NCI-H2196 (cell line): ENCODE measurements at regions not wholly inside any gene's neighbourhood (a gene's known extent, or its start where the extent isn't known, plus 50 kb on each side); places are given as distances from the start of the nearest gene placed in this dataset.
"Not testable (repeated sequence)": the region's sequence is repeated elsewhere in the genome, so short reads cannot be mapped to it uniquely, and the experiment has no call there.

Experiments
- DNase-seq: peaks from one replicate; lab custom pipeline; 2025; ENCODE audit not compliant: unreplicated experiment; lab: John Stamatoyannopoulos, UW

DNA sequence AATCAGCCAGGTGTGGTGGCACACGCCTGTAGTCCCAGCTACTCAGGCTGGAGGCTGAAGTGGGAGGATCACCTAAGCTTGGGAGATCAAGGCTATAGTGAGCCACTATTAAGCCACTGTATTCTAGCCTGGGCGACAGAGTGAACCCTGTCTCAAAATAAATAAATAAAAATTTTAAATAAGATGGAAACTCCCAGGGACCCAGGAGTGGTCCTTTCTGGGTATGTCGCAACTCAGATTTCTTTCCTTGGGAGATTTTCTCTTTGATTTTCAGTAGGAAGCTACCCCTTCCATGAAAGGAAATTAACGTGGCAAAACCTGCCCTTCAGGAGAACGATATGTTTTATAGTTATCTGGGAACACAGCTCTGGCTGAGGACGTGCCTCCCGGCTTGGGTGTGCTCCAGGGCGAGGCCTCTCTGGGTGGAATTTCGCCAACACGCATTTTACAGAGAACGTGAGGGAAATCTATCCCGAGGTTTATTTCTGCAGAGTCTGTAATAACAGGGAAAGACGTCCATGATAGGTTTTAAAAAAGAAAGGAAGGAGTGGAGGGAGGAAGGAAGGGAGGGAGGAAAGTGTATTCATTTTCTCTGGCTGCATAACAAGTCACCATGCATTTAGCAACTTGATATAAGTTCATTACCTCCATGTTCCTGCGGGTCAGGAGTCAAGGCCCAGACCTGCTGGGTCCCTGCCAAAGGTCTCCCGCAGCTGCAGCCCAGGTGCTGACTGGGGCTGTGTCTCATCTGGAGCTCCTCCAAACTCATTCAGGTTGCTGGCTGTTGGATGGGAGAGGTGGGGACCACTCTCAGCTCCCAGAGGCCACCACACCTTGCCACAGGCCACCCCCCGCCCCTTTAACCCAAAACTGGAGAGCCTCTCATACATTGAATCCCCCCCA is 80.6 kb upstream of the GSC start:
- peak; percentile 21 for DNase-seq

DNA sequence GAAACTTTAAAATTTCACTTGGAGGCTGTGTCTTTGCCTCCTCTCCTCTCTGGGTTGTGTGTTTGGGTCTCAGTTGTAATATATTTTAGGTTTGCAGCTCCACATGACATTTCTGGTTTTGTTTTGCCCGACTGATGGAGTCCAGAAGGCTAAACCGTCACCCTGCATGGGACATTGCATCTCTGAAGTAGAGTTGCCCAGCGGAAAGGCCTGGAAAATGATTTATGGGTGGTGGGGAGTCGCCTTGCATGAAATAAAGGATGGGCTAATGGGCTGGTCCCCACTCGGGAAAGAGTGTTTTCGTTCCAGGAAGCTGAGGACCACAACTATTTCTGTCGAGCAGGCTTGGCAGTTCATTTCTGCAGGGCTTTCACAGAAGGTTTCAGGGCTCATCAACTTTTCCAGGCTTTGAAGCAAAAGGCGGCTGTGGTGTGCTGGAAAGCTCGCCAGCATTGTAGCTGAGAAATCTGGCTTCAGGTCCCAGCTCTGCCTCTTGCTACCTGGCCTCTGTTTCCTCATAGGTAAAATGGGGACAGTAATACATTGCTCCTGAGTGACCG is 74.8 kb upstream of the GSC start:
- no peak for DNase-seq

DNA sequence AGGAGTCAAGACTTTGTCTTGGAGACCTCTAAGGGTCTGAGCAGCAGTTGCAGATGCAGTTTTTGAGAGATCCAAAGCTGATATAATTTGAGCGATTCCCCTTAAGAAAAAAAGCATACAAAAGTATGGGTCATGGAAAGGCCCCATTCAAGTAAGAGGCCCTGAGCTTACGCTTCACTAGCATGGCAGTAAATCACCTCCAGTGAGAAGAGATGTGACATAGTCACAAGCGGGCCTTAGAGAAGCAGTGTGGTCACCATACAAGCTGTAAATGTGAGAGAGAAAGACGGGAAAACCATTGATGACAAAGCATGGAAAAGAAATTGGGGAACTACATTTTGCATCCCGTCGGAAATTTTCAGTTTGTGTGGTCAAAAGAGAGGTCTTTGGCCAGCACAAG is 70.6 kb upstream of the GSC start:
- no peak for DNase-seq

DNA sequence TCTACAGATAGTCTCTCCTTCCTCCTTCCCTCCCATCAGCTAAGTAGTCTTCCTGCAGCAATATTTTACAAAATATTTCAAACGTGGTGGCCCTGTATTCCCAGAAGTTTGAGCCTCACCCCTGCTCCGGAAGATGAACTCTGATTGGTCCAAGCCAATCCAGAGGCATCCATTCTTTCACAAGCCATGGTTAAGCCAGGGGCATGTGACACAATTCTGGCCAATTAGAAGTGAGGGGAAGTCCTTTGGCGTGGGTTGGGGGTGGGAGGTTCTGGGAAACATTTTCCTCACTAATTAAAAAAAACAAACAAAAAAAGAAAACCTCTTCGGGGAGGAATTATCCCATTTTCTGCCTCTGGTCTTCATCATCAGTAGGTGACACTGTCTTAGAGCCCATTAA is 69.4 kb upstream of the GSC start:
- DNase-seq = no peak

DNA sequence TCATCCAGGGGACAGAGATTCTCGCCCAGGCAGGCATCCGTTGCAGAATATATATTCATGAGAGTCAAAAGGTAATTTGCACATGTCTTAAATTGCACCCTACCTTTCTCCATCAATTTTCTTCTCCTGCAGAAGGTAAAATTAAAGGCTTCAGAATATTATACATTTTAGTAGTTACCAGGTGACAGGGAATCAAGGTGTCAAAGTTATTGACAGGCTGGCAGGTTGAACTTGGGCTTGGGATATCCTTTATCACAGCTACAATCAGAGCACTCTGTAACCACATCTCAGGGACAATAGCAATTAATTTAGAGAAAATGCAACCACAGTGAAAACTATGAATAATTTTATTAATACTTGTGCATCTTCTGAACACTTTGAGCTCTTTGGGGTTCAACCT is 66.9 kb upstream of the GSC start:
- no peak for DNase-seq

DNA sequence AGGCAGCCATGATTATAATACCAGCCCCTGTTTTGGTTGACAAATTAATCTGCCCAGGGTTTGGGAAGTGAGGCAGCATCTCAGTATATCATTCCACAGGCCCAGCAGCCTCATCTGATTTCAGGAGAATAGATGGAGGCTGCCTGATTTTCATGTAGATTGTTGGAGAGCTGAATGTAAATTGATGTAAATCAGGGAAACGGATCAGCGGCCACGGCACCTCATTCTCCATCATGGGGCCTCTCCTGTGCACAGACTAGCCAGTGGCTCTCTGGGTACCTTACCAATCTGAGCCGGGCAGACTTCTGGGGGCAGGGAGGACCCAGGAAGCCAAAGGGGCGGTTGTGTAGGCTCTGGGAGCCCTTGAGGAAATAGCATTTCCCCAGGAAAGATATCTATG is 63.7 kb upstream of the GSC start:
- DNase-seq = no peak

DNA sequence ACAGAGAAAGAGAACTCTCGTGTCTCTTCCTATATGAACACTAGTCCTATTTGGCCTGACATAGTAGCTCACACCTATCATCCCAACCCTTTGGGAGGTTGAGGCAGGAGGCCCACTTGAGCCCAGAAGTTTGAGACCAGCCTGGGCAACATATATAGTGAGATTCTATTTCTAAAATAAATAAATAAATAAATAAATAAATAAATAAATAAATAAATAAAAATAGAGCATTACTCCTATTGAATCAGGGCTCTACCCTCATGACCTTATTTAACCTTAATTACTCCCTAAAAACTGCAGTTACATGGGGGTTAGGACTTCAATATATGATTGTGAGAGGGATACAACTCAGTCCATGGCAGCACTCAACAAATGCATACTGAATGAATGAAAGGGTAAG is 61.2 kb upstream of the GSC start:
- no peak for DNase-seq

DNA sequence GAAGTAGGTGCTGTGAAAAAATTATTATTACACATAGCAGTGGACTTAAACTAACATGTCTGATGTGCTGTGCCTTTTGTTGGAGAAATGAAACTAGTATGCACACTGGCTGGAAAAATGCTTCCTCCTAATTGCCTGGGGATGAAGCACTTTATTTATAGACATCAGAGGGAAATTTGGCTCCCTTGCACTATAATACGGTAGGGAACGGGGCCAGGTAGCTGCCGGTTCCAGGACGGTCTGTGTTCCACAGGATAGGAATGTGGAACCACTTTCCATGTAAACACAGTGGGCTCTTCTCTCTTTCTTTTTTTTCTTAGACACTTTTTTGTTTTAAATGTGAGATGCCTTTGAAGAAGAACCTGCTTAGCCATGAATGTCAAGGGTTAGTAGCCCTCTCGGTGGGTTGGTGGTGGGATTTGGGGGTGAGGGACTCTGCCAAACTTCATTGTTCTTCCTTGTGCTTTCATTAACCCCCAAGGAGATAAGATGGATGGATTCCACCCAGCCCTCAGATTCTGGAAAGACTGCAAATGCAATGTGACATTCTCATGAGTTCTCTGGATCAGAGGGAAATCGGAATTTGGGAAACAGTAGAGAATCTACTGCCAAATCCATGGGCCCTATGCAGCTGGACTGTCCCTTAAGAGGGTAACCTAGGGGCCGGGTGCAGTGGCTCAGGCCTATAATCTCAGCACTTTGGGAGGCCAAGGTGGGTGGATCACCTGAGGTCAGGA is 58.0 kb upstream of the GSC start:
- no peak for DNase-seq

DNA sequence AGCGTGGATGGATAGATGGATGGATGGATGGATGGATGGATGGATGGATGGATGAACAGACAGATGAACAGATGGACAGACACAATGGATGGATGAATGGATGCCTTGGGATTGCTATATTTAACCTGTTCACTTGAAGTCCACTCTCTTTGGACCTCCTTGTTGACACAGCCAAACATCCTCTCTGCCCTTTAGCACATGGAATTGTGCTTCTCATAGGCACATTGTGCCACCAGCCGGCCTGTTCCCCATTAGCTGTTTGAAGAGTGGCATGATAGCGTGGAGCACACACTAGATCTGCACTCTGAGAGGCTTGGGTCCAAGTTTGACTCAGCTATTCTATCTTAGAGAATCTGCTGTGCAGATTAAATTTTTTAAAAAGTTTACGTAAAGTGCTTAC is 56.9 kb upstream of the GSC start:
- DNase-seq = no peak

DNA sequence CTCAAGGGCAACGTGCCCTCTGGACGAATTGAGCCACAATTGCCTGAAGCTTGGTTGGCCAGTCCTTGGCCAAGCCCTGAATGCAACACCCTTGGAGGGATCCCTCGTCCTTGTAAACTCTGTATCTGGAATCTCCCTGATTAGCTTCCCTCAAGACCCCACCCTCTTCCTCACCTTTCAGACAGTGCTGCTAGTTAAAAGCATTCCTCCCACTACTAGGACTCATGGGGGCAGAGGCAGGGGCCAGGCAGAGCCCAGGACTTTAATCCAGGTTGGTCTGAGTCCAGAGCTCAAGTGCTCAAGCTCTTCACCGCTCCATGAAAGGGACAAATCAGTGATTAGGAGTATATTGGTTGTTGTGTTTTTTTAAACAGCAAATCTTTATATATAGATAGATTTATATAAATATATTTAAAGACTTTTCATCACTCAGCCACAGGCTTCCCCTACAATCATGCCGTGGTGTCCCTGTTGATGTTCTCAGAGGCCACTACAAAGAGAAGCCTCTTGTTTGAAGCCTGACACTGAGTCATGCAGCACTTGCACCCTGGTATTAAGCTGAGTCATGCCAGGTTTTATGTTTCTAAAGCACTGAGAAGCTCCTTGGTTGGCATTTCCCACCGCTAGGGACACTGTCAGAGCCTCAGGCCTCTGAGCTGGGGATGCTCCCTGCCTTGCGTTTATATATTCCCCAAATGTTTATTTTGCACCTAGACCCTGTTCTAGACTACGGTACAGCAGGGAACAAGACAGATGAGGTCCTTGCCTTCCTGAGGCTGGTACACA is 53.8 kb upstream of the GSC start:
- no peak for DNase-seq

DNA sequence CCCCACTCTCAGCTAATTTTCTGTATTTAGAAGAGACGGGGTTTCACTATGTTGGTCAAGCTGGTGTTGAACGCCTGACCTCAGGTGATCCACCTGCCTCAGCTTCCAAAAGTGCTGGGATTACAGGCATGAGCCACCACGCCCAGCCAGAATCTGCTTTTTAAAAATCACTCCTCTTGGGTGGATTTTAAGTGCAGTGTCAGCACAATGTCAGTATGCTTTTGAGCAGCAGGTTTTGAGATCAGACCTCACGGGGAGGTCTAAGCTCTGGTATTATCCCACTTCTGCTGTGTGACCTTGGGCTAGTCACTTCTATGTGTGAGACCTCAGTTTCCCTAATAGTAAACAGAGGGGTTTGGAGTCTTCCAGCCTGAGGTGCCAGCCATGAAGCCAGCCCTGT is 51.8 kb upstream of the GSC start:
- no peak for DNase-seq

DNA sequence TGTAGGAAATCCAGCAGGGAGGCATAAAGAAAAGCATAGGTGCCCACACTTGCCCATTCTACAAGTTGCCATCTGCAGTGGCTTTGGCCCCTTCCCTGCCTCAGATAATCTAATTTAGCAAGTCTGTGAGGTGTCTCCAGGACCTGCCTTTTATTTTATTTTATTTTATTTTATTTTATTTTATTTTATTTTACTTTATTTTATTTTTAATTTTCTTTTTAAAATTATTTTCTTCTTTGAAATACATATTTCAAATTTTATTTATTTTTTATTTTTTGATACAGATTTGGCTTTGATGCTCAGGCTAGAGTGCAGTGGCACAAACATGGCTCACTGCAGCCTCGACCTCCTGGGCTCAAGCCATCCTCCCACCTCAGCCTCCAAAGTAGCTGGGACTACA is 51.0 kb upstream of the GSC start:
- DNase-seq = not testable (repeated sequence)
